GM11168 (cell line): ENCODE measurements at regions not wholly inside any gene's neighbourhood (a gene's known extent, or its start where the extent isn't known, plus 50 kb on each side); places are given as distances from the start of the nearest gene placed in this dataset.
"Not testable (repeated sequence)": the region's sequence is repeated elsewhere in the genome, so short reads cannot be mapped to it uniquely, and the experiment has no call there.

Experiments used
- in situ Hi-C: fragments of 300-500 bp; cut with MboI; formaldehyde crosslinking; loops from one replicate; pipeline ENCODE4 v1.12.0; 2022; ENCODE audit warnings: low sequenced_read_pairs; ENCODE audit not compliant: unreplicated experiment

DNA sequence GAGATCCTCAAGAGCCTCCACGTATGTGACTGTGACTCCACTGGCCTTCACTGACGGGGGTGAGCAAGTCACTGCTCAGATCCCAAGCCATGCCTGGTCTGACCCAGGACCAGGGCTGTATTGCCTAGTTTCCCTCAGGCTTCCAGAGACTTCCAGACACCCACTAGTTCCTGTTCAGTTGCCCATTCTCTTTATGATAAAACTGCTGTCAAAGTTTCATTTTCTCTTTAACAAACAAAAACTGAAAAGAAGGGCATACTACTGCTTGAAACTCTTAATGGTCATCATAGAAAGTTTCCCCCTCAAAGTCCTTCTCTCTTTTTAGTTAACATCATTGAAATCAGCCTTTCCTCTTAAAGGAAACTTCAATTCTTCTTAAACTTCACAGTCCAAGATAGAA is 105.7 kb upstream of the GHR start:
- in situ Hi-C loops: no loop called here

GRCh38 chr5:42319546-42319945 is 103.7 kb upstream of the GHR start:
- in situ Hi-C loops: not testable (repeated sequence)

DNA sequence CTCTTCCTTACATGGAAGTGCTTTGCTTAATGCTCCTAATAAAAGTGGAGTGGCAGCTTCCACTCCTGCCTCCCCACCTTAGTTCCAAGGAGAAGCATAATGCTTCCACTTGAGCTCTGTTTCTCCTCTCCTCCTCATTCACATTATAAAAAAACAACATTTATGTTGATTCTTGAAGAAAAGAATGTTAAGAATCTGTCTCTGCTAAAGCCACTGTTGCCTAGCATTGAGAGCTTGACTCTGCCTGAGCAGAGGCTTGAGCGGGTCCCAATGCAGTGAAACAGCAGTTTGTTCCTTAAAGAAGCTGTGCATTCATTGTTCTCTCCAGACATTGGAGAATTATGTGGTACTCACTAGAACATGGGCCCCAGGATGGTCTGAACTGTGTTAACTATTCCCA is 101.5 kb upstream of the GHR start:
- in situ Hi-C loops: no loop called here

GRCh38 chr5:42337143-42337542 is 86.1 kb upstream of the GHR start:
- in situ Hi-C loops: no loop called here

DNA sequence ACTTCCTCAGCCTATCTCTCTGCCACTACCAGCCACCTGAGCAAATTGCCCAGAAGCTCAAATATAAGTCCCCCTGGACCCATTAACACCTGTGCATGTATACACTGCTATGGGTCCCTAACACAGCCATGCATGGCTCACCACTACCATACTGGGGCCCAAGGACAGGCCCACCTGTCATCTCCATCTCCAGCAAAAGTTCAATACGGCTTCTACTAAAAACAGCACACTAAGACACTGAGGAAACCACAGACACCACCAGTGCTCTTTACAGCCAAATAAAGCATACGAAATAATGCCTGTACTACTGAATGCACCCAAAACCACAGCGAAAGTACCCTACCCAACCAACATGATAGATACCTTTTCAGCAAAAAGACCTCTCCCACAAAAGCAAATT is 85.6 kb upstream of the GHR start:
- in situ Hi-C loops: no loop called here

- in situ Hi-C loops: no loop called here
These were observed 85.1 kb upstream of the GHR start for GRCh38 chr5:42338136-42338535.

DNA sequence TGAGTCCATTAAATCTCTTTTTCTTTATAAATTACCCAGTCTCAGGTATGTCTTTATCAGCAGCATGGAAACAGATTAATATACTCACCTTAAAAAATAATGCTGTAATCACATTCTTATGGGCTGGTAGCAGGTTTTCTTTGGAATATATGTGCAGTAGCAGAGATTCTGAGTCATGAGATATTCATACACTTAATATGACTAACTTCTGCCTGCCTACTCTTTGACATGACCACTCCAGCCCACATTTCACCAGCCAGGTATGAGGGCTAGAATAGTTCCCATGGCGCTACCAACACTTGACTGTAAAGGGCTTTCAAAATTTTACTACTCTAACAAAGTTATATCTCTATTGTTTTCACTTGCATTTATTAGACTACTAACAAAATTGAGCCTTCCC is 74.1 kb upstream of the GHR start:
- in situ Hi-C loops: no loop called here

GRCh38 chr5:42351956-42352355 is 71.3 kb upstream of the GHR start:
- in situ Hi-C loops: no loop called here

DNA sequence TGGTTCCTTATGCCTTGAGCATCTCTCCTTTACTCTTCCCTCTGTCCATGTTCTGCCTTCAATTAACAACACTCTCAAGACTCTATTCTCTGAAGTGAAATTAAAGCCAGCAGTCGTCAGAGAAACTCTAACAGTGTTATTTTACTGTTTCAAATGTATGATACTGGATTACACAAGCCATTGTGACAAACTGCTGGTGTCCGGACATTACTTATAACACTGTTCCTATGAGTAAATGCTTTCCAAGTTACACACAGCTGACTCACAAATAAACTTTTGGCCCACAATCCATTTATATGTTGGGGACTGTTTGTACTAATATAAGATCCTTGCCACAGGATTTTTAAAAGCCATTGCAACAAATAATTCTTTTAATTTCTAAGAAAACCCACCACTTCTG is 63.2 kb upstream of the GHR start:
- in situ Hi-C loops: no loop called here

DNA sequence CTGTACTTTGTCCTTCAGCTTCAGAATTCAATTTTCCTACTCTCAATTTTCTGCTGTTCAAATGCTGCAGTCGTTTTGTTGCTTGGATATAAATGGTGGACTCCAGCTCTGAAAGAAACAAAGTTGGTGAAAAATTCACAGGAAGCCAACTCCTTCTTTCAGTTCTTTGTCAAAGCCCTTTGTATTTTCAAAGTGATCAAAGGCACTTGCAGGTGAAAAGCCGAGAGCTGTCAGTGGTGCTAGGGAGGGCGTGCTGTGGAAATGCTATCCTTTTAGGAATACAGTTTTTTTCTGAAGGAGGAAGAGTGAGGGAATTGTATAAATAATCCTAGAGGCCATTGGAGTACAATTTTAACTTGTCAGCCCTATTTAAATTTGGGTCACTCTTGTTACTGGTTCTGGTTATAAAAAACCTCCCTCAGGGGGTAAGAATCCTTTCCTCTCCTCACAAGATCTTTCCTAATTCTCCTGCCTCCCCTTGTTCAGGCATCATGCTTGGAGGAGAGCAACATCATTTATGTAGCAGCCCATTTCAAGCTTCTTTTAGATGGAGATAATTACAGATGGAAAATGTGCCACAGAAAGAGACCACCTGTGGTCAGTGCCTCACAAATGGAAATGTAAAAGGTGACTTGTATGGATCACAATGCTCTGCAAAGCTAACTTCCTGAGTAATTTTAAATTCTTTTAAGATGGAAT is 62.5 kb upstream of the GHR start:
- in situ Hi-C loops: no loop called here

- in situ Hi-C loops: no loop called here
These were observed 61.9 kb upstream of the GHR start for GRCh38 chr5:42361315-42361688.

DNA sequence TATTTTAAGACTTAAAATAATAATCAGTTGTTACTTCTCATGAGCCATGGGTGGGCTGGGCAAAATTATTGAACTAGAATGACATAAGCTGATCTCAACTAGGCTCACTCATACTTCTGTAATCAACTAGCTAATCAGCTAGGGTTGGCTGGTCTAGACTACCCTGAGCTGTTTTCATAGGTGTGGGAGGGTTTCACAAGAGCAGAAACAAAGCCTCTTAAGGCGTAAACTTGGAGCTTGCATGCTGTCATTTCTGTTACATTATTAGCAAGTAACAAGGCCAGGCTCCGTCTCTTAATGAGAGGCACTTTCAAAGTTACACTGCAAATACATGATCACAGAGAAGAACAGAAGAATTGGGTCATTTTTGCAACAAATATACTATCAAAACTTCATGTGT is 57.2 kb upstream of the GHR start:
- in situ Hi-C loops: no loop called here
